ENCODE measurements at regions not wholly inside any gene's neighbourhood (a gene's known extent, or its start where the extent isn't known, plus 50 kb on each side); places are given as distances from the start of the nearest gene placed in this dataset.

- TF ChIP-seq PRDM6 (tag by site-specific recombination; IDR thresholded peaks at IDR 0.05) = no peak
- no peak for TF ChIP-seq ZNF529 (tag by site-specific recombination; IDR thresholded peaks at IDR 0.05; ENCODE audit: insufficient replicate concordance)
- TF ChIP-seq ZNF248 (tag by site-specific recombination; IDR thresholded peaks at IDR 0.05) = no peak
- TF ChIP-seq ZNF530 (tag by site-specific recombination; IDR thresholded peaks at IDR 0.05; ENCODE audit: low read depth) = no peak
- no peak for TF ChIP-seq ZNF677 (tag by site-specific recombination; IDR thresholded peaks at IDR 0.05)
- 0 out of 2 replicates have a peak, but pooled peaks have one; percentile 25 for TF ChIP-seq ZNF423 (tag by site-specific recombination; IDR thresholded peaks at IDR 0.05)
- TF ChIP-seq ZNF148 (tag by site-specific recombination; IDR thresholded peaks at IDR 0.05; ENCODE audit: borderline replicate concordance) = no peak
- no peak for TF ChIP-seq ZNF704 (tag by site-specific recombination; IDR thresholded peaks at IDR 0.05)
- no peak for TF ChIP-seq ZNF266 (tag by site-specific recombination; IDR thresholded peaks at IDR 0.05; ENCODE audit: low read depth)
- TF ChIP-seq ZSCAN5A (tag by site-specific recombination; IDR thresholded peaks at IDR 0.05) = no peak
- no peak for TF ChIP-seq ZNF2 (tag by site-specific recombination; IDR thresholded peaks at IDR 0.05)
- 0 out of 2 replicates have a peak, but pooled peaks have one; percentile 20 for TF ChIP-seq ZNF10 (tag by site-specific recombination; IDR thresholded peaks at IDR 0.05)
- TF ChIP-seq ZNF664 (tag by site-specific recombination; IDR thresholded peaks at IDR 0.05) = no peak
- TF ChIP-seq ZNF843 (tag by site-specific recombination; IDR thresholded peaks at IDR 0.05) = no peak
- TF ChIP-seq ZNF747 (tag by site-specific recombination; IDR thresholded peaks at IDR 0.05) = no peak
- no peak for TF ChIP-seq OVOL3 (tag by site-specific recombination; IDR thresholded peaks at IDR 0.05)
- TF ChIP-seq ZNF214 (tag by site-specific recombination; IDR thresholded peaks at IDR 0.05; ENCODE audit: borderline replicate concordance) = no peak
- TF ChIP-seq BCL6B (tag by site-specific recombination; IDR thresholded peaks at IDR 0.05) = no peak
- TF ChIP-seq ZNF830 (tag by site-specific recombination; IDR thresholded peaks at IDR 0.05; ENCODE audit: low read depth) = no peak
- TF ChIP-seq ZNF521 (tag by site-specific recombination; IDR thresholded peaks at IDR 0.05) = no peak
- no peak; the same call in 1 of the 2 replicates for TF ChIP-seq ZNF518A (tag by site-specific recombination; conservative IDR thresholded peaks at IDR 0.05; ENCODE audit: low read depth)
- no peak for TF ChIP-seq ZBTB8A (tag by site-specific recombination; IDR thresholded peaks at IDR 0.05)
- TF ChIP-seq ZNF18 (tag by site-specific recombination; IDR thresholded peaks at IDR 0.05) = no peak
- TF ChIP-seq ZNF211 (tag by site-specific recombination; IDR thresholded peaks at IDR 0.05; ENCODE audit: low read depth) = no peak
These were observed 118.6 kb upstream of the ZNF536 start (continued) for GRCh38 chr19:30253581-30253996.
